GM12878 (cell line): ENCODE measurements at regions not wholly inside any gene's neighbourhood (a gene's known extent, or its start where the extent isn't known, plus 50 kb on each side); places are given as distances from the start of the nearest gene placed in this dataset.
"Not testable (repeated sequence)": the region's sequence is repeated elsewhere in the genome, so short reads cannot be mapped to it uniquely, and the experiment has no call there.

ENCODE experiments used
- ATAC-seq: fragments of 200-7000 bp; cut with Tn5 transposase; 3 replicates; pipeline ENCODE4 v1.9.1; 2020; ENCODE audit warnings: mild to moderate bottlenecking, moderate library complexity
- BruUV-seq: library from RNA; stranded (reverse); fragments of 400-500 nt; replicated peaks from 2 replicates; lab custom pipeline; 2021; lab: Mats Ljungman, UMichigan
- CTCF ChIA-PET: fragments of 300-600 bp; sonication (Branson Sonifier 250); formaldehyde crosslinking; extraction: SDS; loops from one replicate; lab custom pipeline; 2021; ENCODE audit warnings: inconsistent platforms; lab: Yijun Ruan, JAX
- POLR2A ChIA-PET: fragments of 350-600 bp; formaldehyde crosslinking; extraction: SDS; loops from one replicate; lab custom pipeline; 2021; ENCODE audit warnings: inconsistent platforms; lab: Charles Lee
- RAD21 ChIA-PET: fragments of 300-600 bp; sonication (Branson Sonifier 250); formaldehyde crosslinking; loops from one replicate; lab custom pipeline; 2023; ENCODE audit warnings: antibody characterized with exemption; ENCODE audit not compliant: unreplicated experiment; lab: Charles Lee
- SMC1A ChIA-PET: fragments of 300-600 bp; sonication (Branson Sonifier 250); formaldehyde crosslinking; loops from one replicate; lab custom pipeline; 2023; ENCODE audit not compliant: unreplicated experiment, uncharacterized antibody; lab: Charles Lee
- DNase-seq: peaks from one replicate; pipeline ENCODE4 v3.0.0-alpha.2; 2011; ENCODE audit warnings: low read depth, low spot score
- FAIRE-seq: peaks from 3 replicates; lab custom pipeline; 2011; peaks lifted over from hg19 to GRCh38; lab: Jason Lieb, UNC
- H2AFZ ChIP-seq: 2 replicates; pipeline ENCODE4 v1.6.0; 2011; ENCODE audit warnings: low read depth, low read length, control low read depth; ENCODE audit not compliant: control insufficient read depth
- H3K27ac ChIP-seq: 2 replicates; pipeline ENCODE4 v1.5.1; 2011; ENCODE audit warnings: control low read depth; ENCODE audit not compliant: control insufficient read depth, insufficient read depth
- H3K27me3 ChIP-seq, 2 experiments: replicated peaks in 1 of 2; 2 replicates each; pipeline versions ENCODE4 v1.6.0 to v1.6.1; 2011; ENCODE audit warnings: low read length in 1 of 2; ENCODE audit not compliant: control insufficient read depth in 2 of 2, insufficient read depth in 2 of 2
- H3K36me3 ChIP-seq, 2 experiments: 2 replicates each; pipeline ENCODE4 v1.5.1; 2011; ENCODE audit warnings: low read length in 1 of 2; ENCODE audit not compliant: control insufficient read depth in 2 of 2, insufficient read depth in 2 of 2
- H3K4me1 ChIP-seq: 2 replicates; pipeline ENCODE4 v1.6.1; 2011; ENCODE audit warnings: mild to moderate bottlenecking, low read length, moderate library complexity, mixed read lengths; ENCODE audit not compliant: control insufficient read depth, insufficient read depth
- H3K4me2 ChIP-seq: 2 replicates; pipeline ENCODE4 v1.6.0; 2011; ENCODE audit warnings: control low read depth; ENCODE audit not compliant: control insufficient read depth, insufficient read depth
- H3K4me3 ChIP-seq: fragments of 200-600 bp; sonication (generic); 2 replicates; pipeline ENCODE4 v1.5.1; 2016
- H3K79me2 ChIP-seq: 2 replicates; pipeline ENCODE4 v1.6.0; 2011; ENCODE audit warnings: low read length; ENCODE audit not compliant: control insufficient read depth, insufficient read depth
- H3K9ac ChIP-seq: 2 replicates; pipeline ENCODE4 v1.8.0; 2011; ENCODE audit warnings: low read length, control low read depth, mixed read lengths; ENCODE audit not compliant: control insufficient read depth, insufficient read depth
- H3K9me3 ChIP-seq: replicated peaks from 3 replicates; pipeline ENCODE4 v1.5.1; 2011; ENCODE audit warnings: mild to moderate bottlenecking, low read length; ENCODE audit not compliant: control insufficient read depth, insufficient read depth
- H4K20me1 ChIP-seq: 2 replicates; pipeline ENCODE4 v1.6.0; 2011; ENCODE audit not compliant: control insufficient read depth, insufficient read depth
- CREM ChIP-seq: IDR thresholded peaks from 2 replicates; pipeline ENCODE4 v1.6.1; 2014; ENCODE audit warnings: antibody characterized with exemption, low read depth
- WGBS: methylation state at CpG from one replicate; pipeline ENCODE4 v1.1.6; 2016; ENCODE audit warnings: low lambda C conversion rate; ENCODE audit not compliant: insufficient replicate concordance, insufficient coverage; ENCODE audit errors: missing lambda C conversion rate; 5-methylcytosine and 5-hydroxymethylcytosine counted together
- in situ Hi-C: fragments of 300-500 bp; cut with MboI; formaldehyde crosslinking; loops from 9 replicates; pipeline ENCODE4 v1.14.3; 2018; ENCODE audit warnings: mixed read lengths
- intact Hi-C: fragments of 100-400 bp; cut with micrococcal nuclease; formaldehyde crosslinking; loops from one replicate; pipeline ENCODE4 v1.14.2; 2022; ENCODE audit not compliant: unreplicated experiment
- TF ChIP-seq, protein P1 (sequence below): fragments of 450-650 bp; IDR thresholded peaks from 2 replicates; pipeline ENCODE4 v1.6.1; 2016; ENCODE audit warnings: mild to moderate bottlenecking

DNA sequence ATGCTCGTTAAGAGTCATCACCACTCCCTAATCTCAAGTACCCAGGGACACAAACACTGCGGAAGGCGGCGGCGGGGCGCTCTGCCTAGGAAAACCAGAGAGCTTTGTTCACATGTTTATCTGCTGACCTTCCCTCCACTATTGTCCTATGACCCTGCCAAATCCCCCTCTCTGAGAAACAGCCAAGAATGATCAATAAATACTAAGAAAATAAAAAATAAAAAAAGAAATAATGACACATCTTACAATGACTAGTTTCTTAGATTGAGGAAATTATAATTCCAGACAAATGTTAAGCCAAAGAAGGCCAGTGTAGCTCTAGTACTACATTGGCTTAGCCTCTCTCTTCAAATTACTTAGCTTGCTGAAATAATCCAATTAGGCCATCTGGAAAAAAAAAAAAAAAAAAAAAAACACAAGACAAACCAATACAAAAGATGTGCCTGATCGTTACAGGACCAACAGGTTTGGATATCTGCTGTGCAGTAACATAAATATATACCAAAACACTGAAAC lies 58.0 kb downstream of the ANXA2R start (continued):
- TF ChIP-seq, protein P1, sequence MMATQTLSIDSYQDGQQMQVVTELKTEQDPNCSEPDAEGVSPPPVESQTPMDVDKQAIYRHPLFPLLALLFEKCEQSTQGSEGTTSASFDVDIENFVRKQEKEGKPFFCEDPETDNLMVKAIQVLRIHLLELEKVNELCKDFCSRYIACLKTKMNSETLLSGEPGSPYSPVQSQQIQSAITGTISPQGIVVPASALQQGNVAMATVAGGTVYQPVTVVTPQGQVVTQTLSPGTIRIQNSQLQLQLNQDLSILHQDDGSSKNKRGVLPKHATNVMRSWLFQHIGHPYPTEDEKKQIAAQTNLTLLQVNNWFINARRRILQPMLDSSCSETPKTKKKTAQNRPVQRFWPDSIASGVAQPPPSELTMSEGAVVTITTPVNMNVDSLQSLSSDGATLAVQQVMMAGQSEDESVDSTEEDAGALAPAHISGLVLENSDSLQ = no peak
- no peak for TF ChIP-seq CREM

DNA sequence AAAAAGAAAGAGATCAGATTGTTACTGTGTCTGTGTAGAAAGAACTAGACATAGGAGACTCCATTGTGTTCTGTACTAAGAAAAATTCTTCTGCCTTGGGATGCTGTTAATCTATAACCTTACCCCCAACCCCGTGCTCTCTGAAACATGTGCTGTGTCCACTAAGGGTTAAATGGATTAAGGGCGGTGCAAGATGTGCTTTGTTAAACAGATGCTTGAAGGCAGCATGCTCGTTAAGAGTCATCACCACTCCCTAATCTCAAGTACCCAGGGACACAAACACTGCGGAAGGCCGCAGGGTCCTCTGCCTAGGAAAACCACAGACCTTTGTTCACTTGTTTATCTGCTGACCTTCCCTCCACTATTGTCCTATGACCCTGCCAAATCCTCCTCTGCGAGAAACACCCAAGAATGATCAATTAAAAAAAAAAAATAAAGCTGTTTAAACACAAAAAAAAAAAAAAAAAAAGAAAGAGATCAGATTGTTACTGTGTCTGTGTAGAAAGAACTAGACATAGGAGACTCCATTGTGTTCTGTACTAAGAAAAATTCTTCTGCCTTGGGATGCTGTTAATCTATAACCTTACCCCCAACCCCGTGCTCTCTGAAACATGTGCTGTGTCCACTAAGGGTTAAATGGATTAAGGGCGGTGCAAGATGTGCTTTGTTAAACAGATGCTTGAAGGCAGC lies 58.6 kb downstream of the ANXA2R start:
- BruUV-seq, H3K27me3 ChIP-seq, H3K4me2 ChIP-seq, RAD21 ChIA-PET, H3K4me3 ChIP-seq, H2AFZ ChIP-seq, ATAC-seq, H3K36me3 ChIP-seq, H3K9me3 ChIP-seq, intact Hi-C loops, DNase-seq, POLR2A ChIA-PET, H3K4me1 ChIP-seq, in situ Hi-C loops, H4K20me1 ChIP-seq, H3K79me2 ChIP-seq, SMC1A ChIA-PET, H3K9ac ChIP-seq, H3K27ac ChIP-seq, FAIRE-seq: not testable (repeated sequence)
- WGBS = no CpG with 5 or more reads among the region's 8 CpGs
- CTCF ChIA-PET = interaction anchor here (0.7 kb wide), 1 partner anchor 68 kb away, joined by 3 read pairs; no protein-coding TSS in a partner anchor

DNA sequence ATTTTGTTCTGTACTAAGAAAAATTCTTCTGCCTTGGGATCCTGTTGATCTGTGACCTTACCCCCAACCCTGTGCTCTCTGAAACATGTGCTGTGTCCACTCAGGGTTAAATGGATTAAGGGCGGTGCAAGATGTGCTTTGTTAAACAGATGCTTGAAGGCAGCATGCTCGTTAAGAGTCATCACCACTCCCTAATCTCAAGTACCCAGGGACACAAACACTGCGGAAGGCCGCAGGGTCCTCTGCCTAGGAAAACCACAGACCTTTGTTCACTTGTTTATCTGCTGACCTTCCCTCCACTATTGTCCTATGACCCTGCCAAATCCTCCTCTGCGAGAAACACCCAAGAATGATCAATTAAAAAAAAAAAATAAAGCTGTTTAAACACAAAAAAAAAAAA lies 59.1 kb downstream of the ANXA2R start:
- ATAC-seq, H3K4me1 ChIP-seq, H3K9ac ChIP-seq, intact Hi-C loops, RAD21 ChIA-PET, H4K20me1 ChIP-seq, H3K9me3 ChIP-seq, POLR2A ChIA-PET, H3K36me3 ChIP-seq, H3K27me3 ChIP-seq, FAIRE-seq, H3K4me3 ChIP-seq, BruUV-seq, H2AFZ ChIP-seq, H3K79me2 ChIP-seq, SMC1A ChIA-PET, DNase-seq, H3K4me2 ChIP-seq, CTCF ChIA-PET, H3K27ac ChIP-seq, in situ Hi-C loops: not testable (repeated sequence)
- WGBS = no CpG with 5 or more reads among the region's 5 CpGs

DNA sequence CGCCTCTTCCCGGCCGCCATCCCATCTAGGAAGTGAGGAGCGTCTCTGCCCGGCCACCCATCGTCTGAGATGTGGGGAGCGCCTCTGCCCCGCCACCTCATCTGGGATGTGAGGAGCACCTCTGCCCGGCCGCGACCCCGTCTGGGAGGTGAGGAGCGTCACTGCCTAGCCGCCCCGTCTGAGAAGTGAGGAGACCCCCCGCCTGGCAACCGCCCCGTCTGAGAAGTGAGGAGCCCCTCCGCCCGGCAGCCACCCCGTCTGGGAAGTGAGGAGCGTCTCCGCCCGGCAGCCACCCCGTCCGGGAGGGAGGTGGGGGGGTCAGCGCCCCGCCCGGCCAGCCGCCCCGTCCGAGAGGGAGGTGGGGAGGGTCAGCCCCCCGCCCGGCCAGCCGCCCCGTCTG lies 59.7 kb downstream of the ANXA2R start:
- RAD21 ChIA-PET, H3K79me2 ChIP-seq, ATAC-seq, H3K9ac ChIP-seq, H2AFZ ChIP-seq, FAIRE-seq, H3K4me2 ChIP-seq, CTCF ChIA-PET, intact Hi-C loops, H3K27ac ChIP-seq, POLR2A ChIA-PET, H4K20me1 ChIP-seq, H3K4me1 ChIP-seq, H3K4me3 ChIP-seq, BruUV-seq, SMC1A ChIA-PET, H3K27me3 ChIP-seq, DNase-seq, H3K36me3 ChIP-seq, H3K9me3 ChIP-seq, in situ Hi-C loops: not testable (repeated sequence)
- 92% methylated on average over 16 of the region's 36 CpGs for WGBS
